Heart left ventricle (tissue), 13 donors: ENCODE measurements at regions not wholly inside any gene's neighbourhood (a gene's known extent, or its start where the extent isn't known, plus 50 kb on each side); places are given as distances from the start of the nearest gene placed in this dataset.

ENCODE experiments used
- POLR2A ChIP-seq, 2 donors: fragments of 450-650 bp; IDR thresholded peaks; one replicate each; pipeline ENCODE4 v1.6.1; 2017; ENCODE audit warnings: antibody characterized with exemption in 2 of 2, mild to moderate bottlenecking in 2 of 2, moderate library complexity in 2 of 2
- TF ChIP-seq, protein P1 (sequence below), 12 donors: fragments of 200-600 bp; sonication (generic) in 4 of 12; IDR thresholded peaks; one replicate each; pipeline versions ENCODE4 v1.5.0 to v1.8.0; 2018 to 2022; ENCODE audit warnings: antibody characterized with exemption in 12 of 12, mild to moderate bottlenecking in 5 of 12
- donor health status: ischemic (EF 13 %, LVEDD 7.1; RV severe dilation, severe dysfunction).
- donor health status: DM: no; HTN: yes; CAD: no.
- donor health status: DM: no; HTN: no; CAD: no.
- donor health status: ischemic (EF 25% LVEDD 6.9; RV normal size, moderate dysfunction).
- donor health status: ischemic (EF 25% LVEDD 5.7; RV mildly dilated, moderate dysfunction).
- donor health status: ischemic (EF 35%, LVEDD 5.7; RV mildly dilated, moderate dysfunction).
- donor health status: nonischemic (EF 11% LVEDD 7.7; RV severe dilation, severe dysfunction).
- donor health status: DM: yes; HTN: yes; CAD: no.
- donor health status: PGD.
- donor health status: ischemic (EF 29% LVEDD 5.4; RV normal size, mild dysfunction).
- donor health status: nonischemic (EF 23%, LVEDD 6.1; RV moderate dilation, normal function).

DNA sequence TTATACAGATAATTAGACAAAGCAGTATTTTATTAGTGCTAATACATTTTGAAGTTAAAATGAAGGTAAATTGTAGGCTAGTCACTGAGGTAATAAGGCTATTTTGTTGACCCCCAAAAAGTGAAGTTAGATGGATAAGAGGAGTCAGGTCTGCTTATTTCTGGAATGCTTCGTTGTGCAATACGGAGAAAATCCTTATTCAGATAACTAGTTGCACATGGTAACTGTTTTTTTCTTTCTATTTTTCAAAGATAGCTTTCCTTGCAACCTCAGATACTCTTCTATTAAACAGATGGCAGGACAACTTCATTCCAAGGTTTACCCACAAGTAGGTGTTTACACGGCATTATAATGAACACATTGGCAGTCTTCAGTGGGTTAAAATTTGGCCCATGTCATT is 101.1 kb downstream of the TMEM174 start:
- TF ChIP-seq, protein P1, sequence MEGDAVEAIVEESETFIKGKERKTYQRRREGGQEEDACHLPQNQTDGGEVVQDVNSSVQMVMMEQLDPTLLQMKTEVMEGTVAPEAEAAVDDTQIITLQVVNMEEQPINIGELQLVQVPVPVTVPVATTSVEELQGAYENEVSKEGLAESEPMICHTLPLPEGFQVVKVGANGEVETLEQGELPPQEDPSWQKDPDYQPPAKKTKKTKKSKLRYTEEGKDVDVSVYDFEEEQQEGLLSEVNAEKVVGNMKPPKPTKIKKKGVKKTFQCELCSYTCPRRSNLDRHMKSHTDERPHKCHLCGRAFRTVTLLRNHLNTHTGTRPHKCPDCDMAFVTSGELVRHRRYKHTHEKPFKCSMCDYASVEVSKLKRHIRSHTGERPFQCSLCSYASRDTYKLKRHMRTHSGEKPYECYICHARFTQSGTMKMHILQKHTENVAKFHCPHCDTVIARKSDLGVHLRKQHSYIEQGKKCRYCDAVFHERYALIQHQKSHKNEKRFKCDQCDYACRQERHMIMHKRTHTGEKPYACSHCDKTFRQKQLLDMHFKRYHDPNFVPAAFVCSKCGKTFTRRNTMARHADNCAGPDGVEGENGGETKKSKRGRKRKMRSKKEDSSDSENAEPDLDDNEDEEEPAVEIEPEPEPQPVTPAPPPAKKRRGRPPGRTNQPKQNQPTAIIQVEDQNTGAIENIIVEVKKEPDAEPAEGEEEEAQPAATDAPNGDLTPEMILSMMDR (IDR thresholded peaks at IDR 0.05) = no peak
- TF ChIP-seq POLR2A (IDR thresholded peaks at IDR 0.05) = no peak
